Panc1 (cell line): ENCODE measurements at regions not wholly inside any gene's neighbourhood (a gene's known extent, or its start where the extent isn't known, plus 50 kb on each side); places are given as distances from the start of the nearest gene placed in this dataset.

Experiments
- SIN3A ChIP-seq: IDR thresholded peaks from 2 replicates; pipeline ENCODE4 v1.6.1; 2012; ENCODE audit warnings: low read depth, mild to moderate bottlenecking, low read length, moderate library complexity, borderline replicate concordance; ENCODE audit not compliant: insufficient read depth
- TCF7L2 ChIP-seq: IDR thresholded peaks from 2 replicates; pipeline ENCODE4 v1.6.1; 2011; ENCODE audit warnings: mild to moderate bottlenecking, low read depth, low read length, inconsistent platforms
- TF ChIP-seq, protein P1 (sequence below): fragments of 450-650 bp; IDR thresholded peaks from 2 replicates; pipeline ENCODE4 v1.5.1; 2017; ENCODE audit warnings: mild to moderate bottlenecking

DNA sequence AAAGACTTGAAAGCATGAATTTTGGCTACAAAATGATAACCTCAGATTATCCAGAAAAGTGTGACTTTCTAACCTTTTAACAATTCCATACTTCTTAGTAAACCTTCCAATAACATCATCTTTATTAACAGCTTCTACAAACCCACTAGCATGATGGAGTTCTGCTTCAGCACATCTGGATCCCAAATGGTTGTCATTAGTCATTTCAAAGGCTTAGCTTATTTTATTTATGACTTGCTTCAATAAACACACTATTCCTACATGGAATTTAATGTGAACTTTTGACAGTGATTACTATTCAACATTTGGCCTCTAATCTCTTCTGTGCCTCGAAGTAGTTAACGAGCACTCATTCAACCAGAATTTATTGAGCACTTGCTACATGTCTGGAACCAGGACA lies 808.3 kb downstream of the TSN start:
- TF ChIP-seq, protein P1, sequence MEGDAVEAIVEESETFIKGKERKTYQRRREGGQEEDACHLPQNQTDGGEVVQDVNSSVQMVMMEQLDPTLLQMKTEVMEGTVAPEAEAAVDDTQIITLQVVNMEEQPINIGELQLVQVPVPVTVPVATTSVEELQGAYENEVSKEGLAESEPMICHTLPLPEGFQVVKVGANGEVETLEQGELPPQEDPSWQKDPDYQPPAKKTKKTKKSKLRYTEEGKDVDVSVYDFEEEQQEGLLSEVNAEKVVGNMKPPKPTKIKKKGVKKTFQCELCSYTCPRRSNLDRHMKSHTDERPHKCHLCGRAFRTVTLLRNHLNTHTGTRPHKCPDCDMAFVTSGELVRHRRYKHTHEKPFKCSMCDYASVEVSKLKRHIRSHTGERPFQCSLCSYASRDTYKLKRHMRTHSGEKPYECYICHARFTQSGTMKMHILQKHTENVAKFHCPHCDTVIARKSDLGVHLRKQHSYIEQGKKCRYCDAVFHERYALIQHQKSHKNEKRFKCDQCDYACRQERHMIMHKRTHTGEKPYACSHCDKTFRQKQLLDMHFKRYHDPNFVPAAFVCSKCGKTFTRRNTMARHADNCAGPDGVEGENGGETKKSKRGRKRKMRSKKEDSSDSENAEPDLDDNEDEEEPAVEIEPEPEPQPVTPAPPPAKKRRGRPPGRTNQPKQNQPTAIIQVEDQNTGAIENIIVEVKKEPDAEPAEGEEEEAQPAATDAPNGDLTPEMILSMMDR: no peak
- TF ChIP-seq SIN3A (no peak), TCF7L2 (no peak)
